ENCODE measurements at regions not wholly inside any gene's neighbourhood (a gene's known extent, or its start where the extent isn't known, plus 50 kb on each side); places are given as distances from the start of the nearest gene placed in this dataset.

DNA sequence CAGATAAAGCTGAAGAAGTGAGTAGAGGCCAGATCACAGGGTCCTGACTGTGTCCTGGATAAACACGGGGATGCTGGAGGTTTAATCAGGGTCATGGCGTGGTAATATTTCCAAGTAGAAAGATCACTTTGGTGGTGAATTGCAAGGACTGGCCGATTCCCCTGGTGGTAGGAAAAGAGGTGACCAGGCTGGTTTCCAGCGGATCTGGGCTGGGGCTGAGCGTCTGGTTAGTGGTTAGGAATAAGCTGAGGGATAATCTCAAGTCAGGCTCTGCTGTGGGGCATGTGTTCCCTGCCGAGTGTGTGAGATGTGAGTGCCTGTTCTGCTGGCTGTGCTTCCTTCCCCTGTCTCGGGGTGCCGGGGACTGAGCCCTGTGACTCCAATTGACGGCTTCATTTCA is 484.0 kb downstream of the TSN start:
- WGBS, 2 donors, result 42 to 68% methylated on average over 9 of the region's 9 CpGs
- H3K4me3 ChIP-seq, result no peak overlapping the region
- no peak for ATAC-seq
- DNase-seq, result no peak
- H3K27me3 ChIP-seq, result no peaks in the 10 kb centered on the region
- intact Hi-C loops (cut with DNase I), result no loop called here
- no peak for TF ChIP-seq POLR2A (IDR thresholded peaks at IDR 0.05)
- TF ChIP-seq, protein P1, sequence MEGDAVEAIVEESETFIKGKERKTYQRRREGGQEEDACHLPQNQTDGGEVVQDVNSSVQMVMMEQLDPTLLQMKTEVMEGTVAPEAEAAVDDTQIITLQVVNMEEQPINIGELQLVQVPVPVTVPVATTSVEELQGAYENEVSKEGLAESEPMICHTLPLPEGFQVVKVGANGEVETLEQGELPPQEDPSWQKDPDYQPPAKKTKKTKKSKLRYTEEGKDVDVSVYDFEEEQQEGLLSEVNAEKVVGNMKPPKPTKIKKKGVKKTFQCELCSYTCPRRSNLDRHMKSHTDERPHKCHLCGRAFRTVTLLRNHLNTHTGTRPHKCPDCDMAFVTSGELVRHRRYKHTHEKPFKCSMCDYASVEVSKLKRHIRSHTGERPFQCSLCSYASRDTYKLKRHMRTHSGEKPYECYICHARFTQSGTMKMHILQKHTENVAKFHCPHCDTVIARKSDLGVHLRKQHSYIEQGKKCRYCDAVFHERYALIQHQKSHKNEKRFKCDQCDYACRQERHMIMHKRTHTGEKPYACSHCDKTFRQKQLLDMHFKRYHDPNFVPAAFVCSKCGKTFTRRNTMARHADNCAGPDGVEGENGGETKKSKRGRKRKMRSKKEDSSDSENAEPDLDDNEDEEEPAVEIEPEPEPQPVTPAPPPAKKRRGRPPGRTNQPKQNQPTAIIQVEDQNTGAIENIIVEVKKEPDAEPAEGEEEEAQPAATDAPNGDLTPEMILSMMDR (IDR thresholded peaks at IDR 0.05), result no peak
- no peaks in the 10 kb centered on the region for H3K4me1 ChIP-seq
- H3K27ac ChIP-seq, result no peak overlapping the region
- no peaks in the 10 kb centered on the region for H3K9me3 ChIP-seq
- no peaks in the 10 kb centered on the region for H3K36me3 ChIP-seq (replicated peaks in 1 of 2; ENCODE audit: insufficient read depth in 1 of 2, low read depth in 2 of 2)

DNA sequence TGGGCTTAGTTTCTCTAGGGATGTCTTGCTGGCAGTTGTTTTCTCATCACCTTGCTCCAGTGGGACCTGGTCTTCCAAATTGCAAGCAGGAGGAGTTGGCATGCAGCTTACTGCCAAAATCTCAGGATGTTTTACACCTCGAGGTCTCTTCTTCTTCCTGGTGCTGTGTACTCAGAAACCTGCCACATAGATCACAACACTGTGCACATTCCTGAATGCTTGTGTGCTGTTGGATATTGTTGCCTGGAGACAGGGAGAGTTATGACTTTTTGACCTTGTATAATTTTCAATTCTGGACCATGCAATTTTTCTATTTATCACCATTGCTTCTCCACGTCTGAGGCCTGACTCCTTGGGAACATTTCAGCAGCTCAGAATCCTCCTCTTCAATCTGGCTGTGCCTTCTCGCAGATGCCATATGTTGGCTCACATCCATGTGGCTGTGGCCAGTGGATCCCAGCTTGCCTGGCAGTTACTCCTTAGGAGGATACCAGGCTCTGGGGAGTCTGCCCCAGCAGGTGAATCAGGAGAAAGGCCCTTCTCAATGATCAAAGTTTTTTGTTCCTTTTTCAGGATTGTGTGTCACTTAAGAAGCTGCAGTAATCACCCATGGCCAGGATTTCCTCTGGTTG is 489.3 kb downstream of the TSN start:
- DNase-seq, result no peak
- TF ChIP-seq, protein P1 (IDR thresholded peaks at IDR 0.05), result no peak
- no peak for TF ChIP-seq POLR2A (IDR thresholded peaks at IDR 0.05)
- Histone ChIP-seq H3K9me3 (no peaks in the 10 kb centered on the region), H3K27me3 (no peaks in the 10 kb centered on the region), H3K36me3 (replicated peaks in 1 of 2; ENCODE audit: insufficient read depth in 1 of 2, low read depth in 2 of 2) (no peaks in the 10 kb centered on the region), H3K4me1 (no peaks in the 10 kb centered on the region), H3K27ac (no peak overlapping the region), H3K4me3 (no peak overlapping the region)
- ATAC-seq, result no peak
- WGBS, 2 donors, result 34 to 42% methylated on average over 3 of the region's 3 CpGs
- intact Hi-C loops (cut with DNase I), result no loop called here

DNA sequence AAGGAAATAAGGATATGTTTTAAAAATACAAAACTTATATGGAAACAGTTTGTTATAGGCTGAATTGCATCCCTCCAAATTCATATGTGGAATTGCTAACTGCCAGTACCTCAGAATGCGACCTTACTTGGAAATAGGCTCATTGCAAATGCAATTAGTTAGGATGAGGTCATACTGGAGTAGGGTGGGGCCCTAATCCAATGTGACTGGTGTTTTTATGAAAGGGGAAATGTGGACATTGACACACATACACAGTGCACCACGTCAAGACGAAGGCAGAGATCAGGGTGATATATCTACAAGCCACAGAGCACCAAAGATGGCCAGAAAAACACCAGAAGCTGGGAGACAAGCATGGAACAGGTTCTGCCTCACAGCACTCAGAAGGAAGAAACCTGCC is 494.2 kb downstream of the TSN start:
- ATAC-seq, result no peak
- DNase-seq, result no peak

DNA sequence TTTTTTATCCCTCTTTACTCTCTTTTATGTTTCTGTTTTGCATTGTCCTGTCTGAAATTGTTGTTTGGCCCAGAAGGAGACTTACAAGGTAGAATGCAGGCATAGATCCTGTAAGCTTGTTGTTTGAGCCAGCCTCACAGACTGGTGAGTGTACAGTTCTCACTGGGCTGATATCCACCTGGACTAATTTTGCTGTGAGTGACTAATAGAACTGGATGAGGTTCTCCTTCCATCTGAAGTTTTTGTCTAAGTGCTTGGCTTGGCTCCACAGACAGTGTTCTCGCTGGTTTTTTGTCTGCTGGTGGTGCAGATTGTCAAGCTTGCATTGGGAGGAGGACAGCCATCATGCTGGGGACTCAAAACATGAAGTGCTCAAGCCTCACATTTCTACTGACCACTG is 495.7 kb downstream of the TSN start:
- 50 to 80% methylated on average over 1 of the region's 1 CpG for WGBS, 2 donors
- DNase-seq (no peak), ATAC-seq (no peak)
- Histone ChIP-seq H3K4me1 (no peaks in the 10 kb centered on the region), H3K9me3 (no peaks in the 10 kb centered on the region), H3K27ac (no peak overlapping the region), H3K36me3 (replicated peaks in 1 of 2; ENCODE audit: insufficient read depth in 1 of 2, low read depth in 2 of 2) (no peaks in the 10 kb centered on the region), H3K4me3 (no peak overlapping the region), H3K27me3 (no peaks in the 10 kb centered on the region)
- intact Hi-C loops (cut with DNase I), result no loop called here
- TF ChIP-seq POLR2A (IDR thresholded peaks at IDR 0.05), result no peak
- TF ChIP-seq, protein P1 (IDR thresholded peaks at IDR 0.05), result no peak

More for the DNA sequence above, 494.2 kb downstream of the TSN start:
- H3K27ac ChIP-seq, result no peak overlapping the region
- H3K9me3 ChIP-seq, result no peaks in the 10 kb centered on the region
- H3K36me3 ChIP-seq (replicated peaks in 1 of 2; ENCODE audit: insufficient read depth in 1 of 2, low read depth in 2 of 2), result no peaks in the 10 kb centered on the region
- intact Hi-C loops (cut with DNase I), result no loop called here
- no peak overlapping the region for H3K4me3 ChIP-seq
- no peaks in the 10 kb centered on the region for H3K4me1 ChIP-seq
- H3K27me3 ChIP-seq, result no peaks in the 10 kb centered on the region
- 58 to 61% methylated on average over 3 of the region's 3 CpGs for WGBS, 2 donors
- TF ChIP-seq POLR2A (IDR thresholded peaks at IDR 0.05), result no peak
- TF ChIP-seq, protein P1 (IDR thresholded peaks at IDR 0.05), result no peak

DNA sequence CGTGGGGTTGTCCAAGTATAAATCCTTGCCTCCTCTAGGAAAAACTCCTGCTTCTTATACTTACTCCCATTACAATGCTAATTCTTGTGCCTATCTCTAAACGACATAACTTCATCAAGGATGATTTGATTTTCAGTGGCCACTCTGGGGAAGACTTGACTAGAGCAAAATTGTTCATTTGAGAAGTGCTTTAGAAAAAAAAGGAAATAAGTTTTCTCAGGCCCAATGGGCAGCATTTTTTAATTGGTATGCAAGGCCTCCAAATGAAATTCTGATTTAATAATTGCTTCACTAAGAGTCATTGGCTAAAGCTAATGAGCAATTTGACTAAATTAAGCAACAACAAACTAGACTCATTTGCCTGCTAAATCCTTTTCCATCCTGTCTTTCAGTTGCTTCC is 496.1 kb downstream of the TSN start:
- no peak for DNase-seq
- H3K27me3 ChIP-seq, result no peaks in the 10 kb centered on the region
- no peaks in the 10 kb centered on the region for H3K9me3 ChIP-seq
- H3K27ac ChIP-seq, result no peak overlapping the region
- no peak overlapping the region for H3K4me3 ChIP-seq
- no peaks in the 10 kb centered on the region for H3K4me1 ChIP-seq
- no peak for TF ChIP-seq POLR2A (IDR thresholded peaks at IDR 0.05)
- TF ChIP-seq, protein P1 (IDR thresholded peaks at IDR 0.05), result no peak
- no peak for ATAC-seq
- H3K36me3 ChIP-seq (replicated peaks in 1 of 2; ENCODE audit: insufficient read depth in 1 of 2, low read depth in 2 of 2), result no peaks in the 10 kb centered on the region
- WGBS, 2 donors, result 43 to 47% methylated on average over 2 of the region's 2 CpGs
- intact Hi-C loops (cut with DNase I), result no loop called here

Data from body of pancreas (tissue), 4 donors.